Neural cell (in vitro differentiated cells): ENCODE measurements at regions not wholly inside any gene's neighbourhood (a gene's known extent, or its start where the extent isn't known, plus 50 kb on each side); places are given as distances from the start of the nearest gene placed in this dataset.

ENCODE experiments used
- CTCF ChIP-seq: fragments of 450-650 bp; IDR thresholded peaks from 2 replicates; pipeline ENCODE4 v1.5.1; 2014; ENCODE audit warnings: antibody characterized with exemption, mild to moderate bottlenecking, moderate library complexity; ENCODE audit not compliant: poor library complexity, severe bottlenecking
- EP300 ChIP-seq: fragments of 450-650 bp; conservative IDR thresholded peaks from 2 replicates; pipeline ENCODE4 v1.6.1; 2014; ENCODE audit warnings: antibody characterized with exemption, mild to moderate bottlenecking, moderate library complexity; ENCODE audit not compliant: poor library complexity, severe bottlenecking
- EZH2 ChIP-seq: fragments of 200-600, 300-800 bp; shearing (Covaris generic), sonication (generic); IDR thresholded peaks from 2 replicates; pipeline ENCODE4 v1.6.1; 2014; ENCODE audit warnings: antibody characterized with exemption, low read length, borderline replicate concordance, mild to moderate bottlenecking; ENCODE audit not compliant: insufficient read depth, poor library complexity, severe bottlenecking
- MXI1 ChIP-seq: fragments of 450-650 bp; conservative IDR thresholded peaks from 2 replicates; pipeline ENCODE4 v1.6.1; 2014; ENCODE audit warnings: antibody characterized with exemption, mild to moderate bottlenecking; ENCODE audit not compliant: poor library complexity, severe bottlenecking
- POLR2AphosphoS5 ChIP-seq: IDR thresholded peaks from 2 replicates; pipeline ENCODE4 v1.6.1; 2012
- RAD21 ChIP-seq: fragments of 450-650 bp; conservative IDR thresholded peaks from 2 replicates; pipeline ENCODE4 v1.6.1; 2014; ENCODE audit warnings: antibody characterized with exemption, mild to moderate bottlenecking, moderate library complexity
- SMC3 ChIP-seq: fragments of 450-650 bp; conservative IDR thresholded peaks from 2 replicates; pipeline ENCODE4 v1.6.1; 2014; ENCODE audit warnings: antibody characterized with exemption, mild to moderate bottlenecking, moderate library complexity; ENCODE audit not compliant: poor library complexity
- TAF1 ChIP-seq: IDR thresholded peaks from 2 replicates; pipeline ENCODE4 v1.6.1; 2012; ENCODE audit warnings: low read depth
- TF ChIP-seq, protein P1 (sequence below): IDR thresholded peaks from 2 replicates; pipeline ENCODE4 v1.6.1; 2012; ENCODE audit warnings: borderline replicate concordance

GRCh38 chr11:26860895-26861294 is 133.0 kb upstream of the FIBIN start:
- no peak for TF ChIP-seq CTCF
- no peak for TF ChIP-seq RAD21
- TF ChIP-seq EP300: no peak
- TF ChIP-seq POLR2AphosphoS5: no peak
- TF ChIP-seq, protein P1, sequence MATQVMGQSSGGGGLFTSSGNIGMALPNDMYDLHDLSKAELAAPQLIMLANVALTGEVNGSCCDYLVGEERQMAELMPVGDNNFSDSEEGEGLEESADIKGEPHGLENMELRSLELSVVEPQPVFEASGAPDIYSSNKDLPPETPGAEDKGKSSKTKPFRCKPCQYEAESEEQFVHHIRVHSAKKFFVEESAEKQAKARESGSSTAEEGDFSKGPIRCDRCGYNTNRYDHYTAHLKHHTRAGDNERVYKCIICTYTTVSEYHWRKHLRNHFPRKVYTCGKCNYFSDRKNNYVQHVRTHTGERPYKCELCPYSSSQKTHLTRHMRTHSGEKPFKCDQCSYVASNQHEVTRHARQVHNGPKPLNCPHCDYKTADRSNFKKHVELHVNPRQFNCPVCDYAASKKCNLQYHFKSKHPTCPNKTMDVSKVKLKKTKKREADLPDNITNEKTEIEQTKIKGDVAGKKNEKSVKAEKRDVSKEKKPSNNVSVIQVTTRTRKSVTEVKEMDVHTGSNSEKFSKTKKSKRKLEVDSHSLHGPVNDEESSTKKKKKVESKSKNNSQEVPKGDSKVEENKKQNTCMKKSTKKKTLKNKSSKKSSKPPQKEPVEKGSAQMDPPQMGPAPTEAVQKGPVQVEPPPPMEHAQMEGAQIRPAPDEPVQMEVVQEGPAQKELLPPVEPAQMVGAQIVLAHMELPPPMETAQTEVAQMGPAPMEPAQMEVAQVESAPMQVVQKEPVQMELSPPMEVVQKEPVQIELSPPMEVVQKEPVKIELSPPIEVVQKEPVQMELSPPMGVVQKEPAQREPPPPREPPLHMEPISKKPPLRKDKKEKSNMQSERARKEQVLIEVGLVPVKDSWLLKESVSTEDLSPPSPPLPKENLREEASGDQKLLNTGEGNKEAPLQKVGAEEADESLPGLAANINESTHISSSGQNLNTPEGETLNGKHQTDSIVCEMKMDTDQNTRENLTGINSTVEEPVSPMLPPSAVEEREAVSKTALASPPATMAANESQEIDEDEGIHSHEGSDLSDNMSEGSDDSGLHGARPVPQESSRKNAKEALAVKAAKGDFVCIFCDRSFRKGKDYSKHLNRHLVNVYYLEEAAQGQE: no peak
- no peak for TF ChIP-seq EZH2
- TF ChIP-seq TAF1: no peak
- TF ChIP-seq SMC3: no peak
- no peak for TF ChIP-seq MXI1
